WTC11 (cell line): ENCODE measurements at regions not wholly inside any gene's neighbourhood (a gene's known extent, or its start where the extent isn't known, plus 50 kb on each side); places are given as distances from the start of the nearest gene placed in this dataset.

Source experiments
- ATAC-seq: fragments of 200-7000 bp; cut with Tn5 transposase; 2 replicates; pipeline ENCODE4 v1.10.0; 2021; ENCODE audit warnings: mild to moderate bottlenecking, moderate library complexity
- CTCF ChIA-PET: fragments of 300-600 bp; sonication (Branson Sonifier 250); formaldehyde crosslinking; loops from one replicate; lab custom pipeline; 2021; ENCODE audit warnings: antibody characterized with exemption; lab: Charles Lee
- POLR2A ChIA-PET: fragments of 350-600 bp; sonication (Branson Sonifier 250); formaldehyde crosslinking; loops from one replicate; lab custom pipeline; 2021; ENCODE audit warnings: antibody characterized with exemption; lab: Charles Lee
- DNase-seq: peaks from one replicate; pipeline ENCODE4 v3.0.0; 2021; ENCODE audit warnings: low spot score
- H3K27ac Mint-ChIP-seq: 2 replicates; pipeline ENCODE4 v1.8.0; 2021; ENCODE audit warnings: mixed read lengths
- H3K27me3 Mint-ChIP-seq: 2 replicates; pipeline ENCODE4 v1.8.0; 2021; ENCODE audit warnings: low read depth, mild to moderate bottlenecking, moderate library complexity, mixed read lengths
- H3K36me3 Mint-ChIP-seq: 2 replicates; pipeline ENCODE4 v1.8.0; 2021; ENCODE audit warnings: mixed read lengths
- H3K4me1 Mint-ChIP-seq: 2 replicates; pipeline ENCODE4 v1.8.0; 2022; ENCODE audit warnings: mixed read lengths
- H3K4me3 Mint-ChIP-seq: 2 replicates; pipeline ENCODE4 v1.8.0; 2021; ENCODE audit warnings: mild to moderate bottlenecking, moderate library complexity, mixed read lengths
- H3K9me3 Mint-ChIP-seq: 2 replicates; pipeline ENCODE4 v1.8.0; 2021; ENCODE audit warnings: mixed read lengths
- ATF3 ChIP-seq: sonication (generic); formaldehyde crosslinking; conservative IDR thresholded peaks from 2 replicates; pipeline ENCODE4 v1.8.1; 2022; ENCODE audit warnings: mild to moderate bottlenecking, missing genetic modification reagents
- ATF6 ChIP-seq: sonication (generic); formaldehyde crosslinking; IDR thresholded peaks from 2 replicates; pipeline ENCODE4 v1.8.1; 2023; ENCODE audit warnings: mild to moderate bottlenecking, missing genetic modification reagents
- CBFB ChIP-seq: sonication (generic); formaldehyde crosslinking; IDR thresholded peaks from 2 replicates; pipeline ENCODE4 v1.8.1; 2022; ENCODE audit warnings: mild to moderate bottlenecking, low read depth, missing genetic modification reagents
- CDX4 ChIP-seq: fragments of 250-450 bp; sonication (Bioruptor Pico); IDR thresholded peaks from 2 replicates; pipeline ENCODE4 v1.9.0; 2021; ENCODE audit warnings: moderate library complexity, mild to moderate bottlenecking, inconsistent platforms, borderline replicate concordance
- E2F5 ChIP-seq: sonication (generic); formaldehyde crosslinking; IDR thresholded peaks from 2 replicates; pipeline ENCODE4 v1.8.1; 2022; ENCODE audit warnings: mild to moderate bottlenecking, moderate library complexity, missing genetic modification reagents
- ETV6 ChIP-seq: sonication (generic); formaldehyde crosslinking; IDR thresholded peaks from 2 replicates; pipeline ENCODE4 v1.8.1; 2022; ENCODE audit warnings: mild to moderate bottlenecking, missing genetic modification reagents
- FOXP1 ChIP-seq: sonication (generic); formaldehyde crosslinking; IDR thresholded peaks from 2 replicates; pipeline ENCODE4 v1.8.0; 2022; ENCODE audit warnings: missing genetic modification reagents, mild to moderate bottlenecking, moderate library complexity, borderline replicate concordance
- JAZF1 ChIP-seq: fragments of 250-450 bp; sonication (Bioruptor Pico); IDR thresholded peaks from 2 replicates; pipeline ENCODE4 v1.9.0; 2021; ENCODE audit warnings: moderate library complexity, mild to moderate bottlenecking, inconsistent platforms
- NFYB ChIP-seq: sonication (generic); formaldehyde crosslinking; conservative IDR thresholded peaks from 2 replicates; pipeline ENCODE4 v1.8.0; 2022; ENCODE audit warnings: low read depth, missing genetic modification reagents
- TEAD1 ChIP-seq: sonication (generic); formaldehyde crosslinking; IDR thresholded peaks from 2 replicates; pipeline ENCODE4 v1.8.0; 2022; ENCODE audit warnings: mild to moderate bottlenecking, missing genetic modification reagents
- TP53 ChIP-seq: sonication (generic); formaldehyde crosslinking; IDR thresholded peaks from 2 replicates; pipeline ENCODE4 v1.8.1; 2023; ENCODE audit warnings: mild to moderate bottlenecking, missing genetic modification reagents
- ZNF425 ChIP-seq: fragments of 250-450 bp; sonication (Bioruptor Pico); conservative IDR thresholded peaks from 2 replicates; pipeline ENCODE4 v1.9.0; 2021; ENCODE audit warnings: mild to moderate bottlenecking
- ZNF512 ChIP-seq: sonication (generic); formaldehyde crosslinking; IDR thresholded peaks from 2 replicates; pipeline ENCODE4 v1.8.1; 2022; ENCODE audit warnings: missing genetic modification reagents, borderline replicate concordance

- ATAC-seq: no peak
- no peak for DNase-seq
- no peak for TF ChIP-seq TP53 (CRISPR knock-in tag)
- no peak for TF ChIP-seq ATF6
- TF ChIP-seq ZNF425 (CRISPR knock-in tag): no peak
- TF ChIP-seq TEAD1 (CRISPR knock-in tag): no peak
- TF ChIP-seq ZNF512 (CRISPR knock-in tag): no peak
- no peak for TF ChIP-seq NFYB
- TF ChIP-seq FOXP1 (CRISPR knock-in tag): no peak
- no peak for TF ChIP-seq CDX4 (CRISPR knock-in tag)
- H3K36me3 Mint-ChIP-seq: peaks cover 7% of the 10 kb centered on the region
- H3K27ac Mint-ChIP-seq: no peak overlapping the region
- H3K9me3 Mint-ChIP-seq: peaks cover 15% of the 10 kb centered on the region
- CTCF ChIA-PET: no interaction called here
- peaks cover 13% of the 10 kb centered on the region for H3K4me1 Mint-ChIP-seq
- POLR2A ChIA-PET: no interaction called here
- H3K27me3 Mint-ChIP-seq: no peaks in the 10 kb centered on the region
- H3K4me3 Mint-ChIP-seq: no peak overlapping the region
Observed at GRCh38 chr5:31090467-31090866, 103.0 kb upstream of the CDH6 start.

GRCh38 chr5:31086839-31087415, 106.6 kb upstream of the CDH6 start:
- ATAC-seq (no peak), DNase-seq (no peak)
- H3K27me3 Mint-ChIP-seq: no peaks in the 10 kb centered on the region; the same call in 1 of the 2 replicates
- TF ChIP-seq ETV6 (CRISPR knock-in tag) (no peak), JAZF1 (CRISPR knock-in tag) (no peak), ATF3 (no peak), CBFB (CRISPR knock-in tag) (no peak), E2F5 (CRISPR knock-in tag) (no peak), ZNF512 (CRISPR knock-in tag) (no peak)
- H3K27ac Mint-ChIP-seq: 0 out of 2 replicates have a peak overlapping the region, but pooled peaks have one; percentile 24
- no peaks in the 10 kb centered on the region for H3K9me3 Mint-ChIP-seq
- ChIA-PET CTCF (no interaction called here), POLR2A (no interaction called here)
- peaks cover 9% of the 10 kb centered on the region for H3K4me1 Mint-ChIP-seq
- H3K36me3 Mint-ChIP-seq: no peaks in the 10 kb centered on the region
- H3K4me3 Mint-ChIP-seq: no peak overlapping the region
